ENCODE measurements at regions not wholly inside any gene's neighbourhood (a gene's known extent, or its start where the extent isn't known, plus 50 kb on each side); places are given as distances from the start of the nearest gene placed in this dataset.

DNA sequence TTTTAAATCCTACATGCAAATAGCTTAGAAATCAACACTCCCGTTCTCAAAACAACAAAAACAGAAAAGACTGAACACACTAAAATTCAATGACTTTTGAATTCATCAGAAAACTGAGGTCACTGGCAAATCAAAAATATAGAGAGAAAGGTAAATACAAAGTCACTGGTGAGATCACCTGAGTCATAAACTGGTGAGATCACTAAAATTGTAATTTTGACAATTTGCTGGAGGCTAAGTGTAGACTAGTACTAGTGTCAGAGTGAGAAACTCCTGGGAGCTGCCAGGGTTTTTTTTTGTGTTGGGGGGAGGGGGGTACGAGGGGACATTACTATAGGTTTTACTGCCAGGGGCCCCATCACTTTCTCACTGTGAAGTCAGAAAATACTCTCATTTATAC lies 1876.0 kb upstream of the CELF4 start:
- Histone ChIP-seq H3K27ac (no peak overlapping the region), H3K4me3 (no peak overlapping the region), H3K9me3 (no peaks in the 10 kb centered on the region), H3K27me3 (replicated peaks; ENCODE audit: insufficient read depth) (no peaks in the 10 kb centered on the region), H3K4me1 (ENCODE audit: control insufficient read depth in 1 of 2, low read depth in 2 of 2) (no peaks in the 10 kb centered on the region), H3K36me3 (no peaks in the 10 kb centered on the region)
- ATAC-seq (ENCODE audit: insufficient number of reproducible peaks, low FRiP score, low read depth) (no peak), DNase-seq (ENCODE audit: low spot score) (no peak)
- TF ChIP-seq, protein P1, sequence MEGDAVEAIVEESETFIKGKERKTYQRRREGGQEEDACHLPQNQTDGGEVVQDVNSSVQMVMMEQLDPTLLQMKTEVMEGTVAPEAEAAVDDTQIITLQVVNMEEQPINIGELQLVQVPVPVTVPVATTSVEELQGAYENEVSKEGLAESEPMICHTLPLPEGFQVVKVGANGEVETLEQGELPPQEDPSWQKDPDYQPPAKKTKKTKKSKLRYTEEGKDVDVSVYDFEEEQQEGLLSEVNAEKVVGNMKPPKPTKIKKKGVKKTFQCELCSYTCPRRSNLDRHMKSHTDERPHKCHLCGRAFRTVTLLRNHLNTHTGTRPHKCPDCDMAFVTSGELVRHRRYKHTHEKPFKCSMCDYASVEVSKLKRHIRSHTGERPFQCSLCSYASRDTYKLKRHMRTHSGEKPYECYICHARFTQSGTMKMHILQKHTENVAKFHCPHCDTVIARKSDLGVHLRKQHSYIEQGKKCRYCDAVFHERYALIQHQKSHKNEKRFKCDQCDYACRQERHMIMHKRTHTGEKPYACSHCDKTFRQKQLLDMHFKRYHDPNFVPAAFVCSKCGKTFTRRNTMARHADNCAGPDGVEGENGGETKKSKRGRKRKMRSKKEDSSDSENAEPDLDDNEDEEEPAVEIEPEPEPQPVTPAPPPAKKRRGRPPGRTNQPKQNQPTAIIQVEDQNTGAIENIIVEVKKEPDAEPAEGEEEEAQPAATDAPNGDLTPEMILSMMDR (IDR thresholded peaks at IDR 0.05): no peak

DNA sequence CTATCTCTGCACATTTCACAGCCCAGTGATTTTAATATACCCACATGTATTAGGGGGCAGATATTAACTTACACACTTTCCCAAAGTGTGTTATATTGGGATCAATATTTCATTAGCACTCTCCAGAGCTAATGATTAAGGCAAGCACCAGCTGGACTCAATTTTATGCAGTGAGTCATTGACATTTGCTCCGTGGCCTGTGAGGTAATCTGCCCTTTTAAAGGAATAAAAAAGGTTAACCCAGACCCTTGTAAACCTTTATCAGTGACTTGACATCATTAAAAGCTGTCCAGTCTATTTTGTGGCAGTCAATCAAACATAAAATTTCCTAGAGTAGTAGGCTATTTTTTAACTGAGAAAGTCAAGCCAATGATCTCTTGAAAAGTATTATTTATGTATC lies 1870.4 kb upstream of the CELF4 start:
- Histone ChIP-seq H3K4me1 (ENCODE audit: control insufficient read depth in 1 of 2, low read depth in 2 of 2) (peaks cover 0 to 5% of the 10 kb centered on the region in 2 donors), H3K4me3 (no peak overlapping the region), H3K27me3 (replicated peaks; ENCODE audit: insufficient read depth) (no peaks in the 10 kb centered on the region), H3K9me3 (no peaks in the 10 kb centered on the region), H3K27ac (no peak overlapping the region), H3K36me3 (no peaks in the 10 kb centered on the region)
- TF ChIP-seq, protein P1 (IDR thresholded peaks at IDR 0.05): no peak
- no peak for ATAC-seq (ENCODE audit: insufficient number of reproducible peaks, low FRiP score, low read depth)
- DNase-seq (ENCODE audit: low spot score): no peak

DNA sequence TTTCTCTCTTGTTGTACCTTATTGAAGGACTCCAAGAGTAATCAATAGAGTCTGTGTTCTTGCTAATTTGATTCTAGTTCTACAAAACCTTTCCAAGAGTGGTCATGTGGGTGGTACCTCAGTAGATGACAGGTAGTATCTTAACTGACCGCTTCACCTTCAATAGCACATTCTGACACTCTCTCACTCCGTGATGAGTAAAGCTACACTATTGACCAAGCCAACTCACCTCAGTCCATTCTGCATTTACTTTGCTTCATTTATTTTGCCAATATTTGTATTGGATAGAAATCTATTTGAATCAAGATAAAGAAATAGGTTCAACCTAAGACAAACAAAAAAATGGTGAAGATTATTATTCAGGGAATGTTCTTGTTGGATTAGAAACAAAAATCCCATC lies 1869.6 kb upstream of the CELF4 start:
- no peaks in the 10 kb centered on the region for H3K27me3 ChIP-seq (replicated peaks; ENCODE audit: insufficient read depth)
- no peaks in the 10 kb centered on the region for H3K36me3 ChIP-seq
- ATAC-seq (ENCODE audit: insufficient number of reproducible peaks, low FRiP score, low read depth) (no peak), DNase-seq (ENCODE audit: low spot score) (no peak)
- H3K9me3 ChIP-seq: no peaks in the 10 kb centered on the region
- no peak overlapping the region for H3K4me3 ChIP-seq
- peaks cover 0 to 5% of the 10 kb centered on the region in 2 donors for H3K4me1 ChIP-seq (ENCODE audit: control insufficient read depth in 1 of 2, low read depth in 2 of 2)
- TF ChIP-seq, protein P1 (IDR thresholded peaks at IDR 0.05): no peak
- no peak overlapping the region for H3K27ac ChIP-seq

DNA sequence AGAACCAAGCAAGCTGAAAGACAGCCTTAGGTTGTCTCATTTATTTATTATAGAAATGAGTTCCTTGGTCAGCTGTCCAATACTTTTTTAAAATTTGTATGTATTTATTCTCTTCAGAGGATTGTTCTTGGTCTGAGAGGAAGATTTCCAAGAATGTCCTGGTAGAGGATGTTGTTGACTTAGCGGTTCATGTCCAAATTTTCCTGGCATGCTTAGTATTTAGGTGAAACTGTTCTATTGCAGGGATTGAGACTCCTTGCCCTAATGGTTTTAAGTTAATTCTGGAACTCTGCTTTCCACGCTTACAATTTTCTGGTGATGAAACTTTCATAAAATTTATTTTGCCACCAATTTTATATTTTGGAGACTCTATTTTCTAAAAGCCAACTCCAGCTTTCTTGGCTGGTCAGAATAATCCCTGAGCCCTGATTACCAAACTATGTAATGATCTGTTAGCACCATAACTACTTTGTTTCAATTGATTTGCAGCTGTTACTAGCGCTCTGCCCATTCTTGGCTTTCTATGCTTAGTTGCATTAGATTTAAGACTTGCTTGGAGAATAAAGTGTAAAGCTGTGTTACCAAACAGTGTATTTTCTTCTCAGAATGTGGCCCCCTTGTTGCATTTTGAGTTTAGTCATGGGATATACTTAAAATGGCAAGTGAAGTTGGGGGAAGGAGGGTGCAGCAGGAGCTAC lies 1868.8 kb upstream of the CELF4 start:
- Histone ChIP-seq H3K27me3 (replicated peaks; ENCODE audit: insufficient read depth) (no peaks in the 10 kb centered on the region), H3K4me1 (ENCODE audit: control insufficient read depth in 1 of 2, low read depth in 2 of 2) (peaks cover 0 to 5% of the 10 kb centered on the region in 2 donors), H3K36me3 (no peaks in the 10 kb centered on the region), H3K4me3 (no peak overlapping the region), H3K9me3 (no peaks in the 10 kb centered on the region), H3K27ac (no peak overlapping the region)
- TF ChIP-seq, protein P1 (IDR thresholded peaks at IDR 0.05): no peak
- ATAC-seq (ENCODE audit: insufficient number of reproducible peaks, low FRiP score, low read depth) (no peak), DNase-seq (ENCODE audit: low spot score) (no peak)

DNA sequence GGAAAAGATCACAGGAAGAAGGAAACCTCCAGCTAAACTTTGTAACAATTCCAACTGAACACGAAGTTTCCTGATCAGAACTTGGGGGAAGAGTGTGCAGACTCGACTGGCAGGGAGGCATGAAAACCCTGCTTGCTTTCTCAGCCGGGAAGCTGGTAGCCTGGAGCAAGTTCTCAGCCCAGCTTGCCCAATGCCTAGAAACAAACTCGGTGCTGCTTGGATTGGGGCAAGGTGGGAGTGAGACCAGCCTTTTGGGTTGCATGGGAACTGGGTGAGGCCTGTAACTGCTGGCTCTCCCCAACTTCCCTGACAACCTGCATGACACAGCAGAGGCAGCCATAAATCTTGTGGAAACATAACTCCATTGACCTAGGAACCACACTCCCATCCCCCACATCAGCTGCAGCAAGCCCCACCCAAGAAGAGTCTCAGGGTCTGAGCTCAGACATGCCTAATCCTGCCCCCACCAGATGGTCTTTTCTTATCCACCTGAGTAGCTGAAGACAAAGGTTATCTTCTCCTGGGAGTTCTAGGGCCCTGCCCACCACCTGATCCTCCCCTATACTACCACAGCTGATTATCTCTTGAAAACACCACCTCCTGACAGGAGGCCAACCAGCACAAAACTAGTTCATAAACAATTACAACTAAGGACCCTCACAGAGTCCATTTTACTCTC lies 1859.7 kb upstream of the CELF4 start:
- H3K9me3 ChIP-seq: no peaks in the 10 kb centered on the region
- ATAC-seq (ENCODE audit: insufficient number of reproducible peaks, low FRiP score, low read depth): no peak
- H3K36me3 ChIP-seq: no peaks in the 10 kb centered on the region
- H3K4me1 ChIP-seq (ENCODE audit: control insufficient read depth in 1 of 2, low read depth in 2 of 2): no peaks in the 10 kb centered on the region
- no peak overlapping the region for H3K4me3 ChIP-seq
- no peak for DNase-seq (ENCODE audit: low spot score)
- no peak overlapping the region for H3K27ac ChIP-seq
- TF ChIP-seq, protein P1 (IDR thresholded peaks at IDR 0.05): no peak
- H3K27me3 ChIP-seq (replicated peaks; ENCODE audit: insufficient read depth): no peaks in the 10 kb centered on the region
